OCI-M2 (cell line): ENCODE measurements at regions not wholly inside any gene's neighbourhood (a gene's known extent, or its start where the extent isn't known, plus 50 kb on each side); places are given as distances from the start of the nearest gene placed in this dataset.
"Not testable (repeated sequence)": the region's sequence is repeated elsewhere in the genome, so short reads cannot be mapped to it uniquely, and the experiment has no call there.

Experiments used
- DNase-seq: peaks from one replicate; lab custom pipeline; 2025; ENCODE audit not compliant: unreplicated experiment; lab: John Stamatoyannopoulos, UW

DNA sequence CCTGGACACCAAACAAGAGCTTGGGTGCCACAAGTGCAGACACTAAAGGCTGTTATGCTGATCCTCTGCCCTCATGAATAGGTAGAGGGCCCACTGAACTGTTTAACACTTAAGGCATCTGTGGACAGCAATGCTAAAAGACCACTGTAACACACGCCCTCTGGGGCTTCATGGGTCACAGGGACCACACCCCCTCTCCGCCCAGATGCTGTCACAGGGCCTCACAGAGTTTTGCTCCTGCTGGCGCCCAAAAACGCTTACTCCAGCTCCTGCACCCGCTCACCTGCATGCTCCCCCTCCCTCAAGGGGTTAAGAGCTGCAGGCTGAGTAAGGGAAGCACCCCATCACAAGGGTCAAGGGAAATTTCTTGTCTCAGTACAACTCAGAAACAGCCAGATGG, 141.8 kb upstream of the NUDT4 start:
- no peak for DNase-seq

DNA sequence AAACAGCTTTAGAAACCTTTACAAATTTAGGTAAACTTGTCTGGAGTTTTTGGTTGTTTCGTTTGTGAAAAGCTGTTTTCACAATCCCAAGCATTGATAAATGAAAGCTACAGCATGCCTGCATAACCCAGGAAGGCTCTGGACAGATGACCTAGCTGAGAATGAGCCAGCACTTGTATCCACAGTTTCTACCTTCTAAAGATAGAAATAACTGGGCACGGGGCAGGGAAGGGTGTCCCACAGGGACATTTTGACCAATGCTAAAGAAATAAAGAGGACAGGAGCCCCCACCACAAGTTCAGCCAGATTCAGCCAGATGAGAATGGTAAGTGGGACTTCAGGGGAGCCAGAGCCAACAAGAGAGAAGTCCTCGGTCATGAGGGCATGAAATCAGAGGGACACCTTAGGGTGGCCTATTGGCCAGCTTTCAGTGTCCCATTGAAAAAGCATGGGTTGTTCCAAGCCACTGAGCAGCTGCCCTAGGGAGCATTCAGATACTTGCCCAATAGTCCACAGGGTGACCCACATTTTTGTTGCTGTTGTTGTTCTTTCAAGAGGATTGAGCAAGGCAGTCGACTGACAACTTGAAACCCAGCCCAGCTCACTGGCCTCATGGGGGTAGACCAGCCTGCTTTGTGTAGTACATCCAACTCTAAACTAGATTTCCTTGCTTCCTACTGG, 140.3 kb upstream of the NUDT4 start:
- no peak for DNase-seq

DNA sequence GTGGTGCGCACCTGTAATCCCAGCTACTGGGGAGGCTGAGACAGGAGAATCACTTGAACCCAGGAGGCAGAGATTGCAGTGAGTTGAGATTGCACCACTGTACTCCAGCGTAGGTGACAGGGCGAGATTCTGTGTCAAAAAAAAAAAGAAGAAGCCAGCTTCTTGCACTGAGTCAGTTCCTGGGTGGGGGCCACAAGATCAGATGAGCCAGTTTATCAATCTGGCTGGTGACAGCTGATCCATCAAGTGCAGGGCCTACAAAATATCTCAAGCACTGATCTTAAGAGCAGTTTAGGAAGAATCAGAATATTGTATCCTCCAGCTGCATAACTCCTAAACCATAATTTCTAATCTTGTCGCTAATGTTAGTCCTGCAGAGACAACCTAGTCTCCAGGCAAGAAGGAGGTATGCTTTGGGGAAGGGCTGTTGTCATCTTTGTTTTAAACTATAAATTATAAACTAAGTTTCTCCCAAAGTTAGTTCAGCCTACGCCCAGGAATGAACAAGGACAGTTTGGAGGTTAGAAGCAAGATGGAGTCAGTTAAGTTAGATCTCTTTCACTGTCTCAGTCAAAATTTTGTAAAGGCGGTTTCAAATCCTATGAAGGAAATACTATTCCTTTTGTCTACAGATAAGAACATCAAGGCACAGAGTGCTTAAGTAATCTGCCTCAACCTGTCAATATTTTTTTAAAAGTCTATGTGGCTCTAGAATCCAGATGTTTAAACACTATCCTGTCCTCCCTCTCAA, 139.0 kb upstream of the NUDT4 start:
- DNase-seq, result not testable (repeated sequence)

DNA sequence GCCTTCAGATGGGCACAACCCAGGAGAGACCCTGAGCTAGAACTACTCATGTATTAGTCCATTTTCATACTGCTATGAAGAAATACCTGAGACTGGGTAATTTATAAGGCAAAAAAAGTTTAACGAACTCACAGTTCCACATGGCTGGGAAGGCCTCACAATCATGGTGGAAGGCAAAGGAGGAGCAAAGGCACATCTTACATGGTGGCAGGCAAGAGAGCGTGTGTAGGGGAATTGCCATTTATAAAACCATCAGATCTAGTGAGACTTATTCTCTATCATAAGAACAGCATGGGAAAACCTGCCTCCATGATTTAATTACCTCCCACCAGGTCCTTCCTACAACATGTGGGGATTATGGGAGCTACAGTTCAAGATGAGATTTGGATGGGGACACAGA, 137.9 kb upstream of the NUDT4 start:
- DNase-seq, result not testable (repeated sequence)

DNA sequence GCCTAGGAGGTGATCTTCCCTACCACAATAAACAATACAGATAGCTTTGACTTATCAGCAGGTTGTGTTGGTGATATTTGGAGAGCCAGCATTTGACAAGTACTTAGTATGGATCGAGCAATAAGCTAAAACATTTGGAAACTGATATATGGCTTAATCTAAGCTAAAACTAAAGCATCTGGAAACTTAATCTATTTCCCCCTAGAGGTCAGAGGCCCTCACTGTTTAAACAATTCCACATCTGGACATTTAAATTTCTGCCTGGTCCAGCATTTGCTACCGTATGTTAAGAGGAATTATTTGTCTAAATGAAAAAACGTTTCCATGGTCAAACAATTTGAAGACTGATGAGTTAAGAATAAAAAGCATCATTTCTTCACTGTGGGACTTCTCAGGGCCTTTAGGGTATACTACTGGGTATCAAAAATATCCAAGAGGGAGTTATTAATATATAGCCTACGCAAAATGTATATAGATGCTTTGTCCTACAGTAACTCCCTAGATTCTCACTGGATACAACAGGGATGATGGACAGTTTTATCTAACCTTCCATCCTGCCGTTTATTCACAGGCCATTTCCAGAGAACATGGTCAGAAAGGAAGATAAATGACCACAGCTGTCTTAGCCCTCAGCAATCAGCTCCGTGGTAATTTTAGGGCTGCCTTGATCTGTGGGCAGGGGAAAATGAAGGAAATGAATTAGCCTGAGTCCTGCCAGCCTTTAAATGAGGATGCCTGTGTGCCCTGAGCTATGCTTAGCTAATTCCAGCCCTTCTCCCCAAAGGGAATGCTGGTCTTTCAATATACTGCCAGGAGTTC, 135.4 kb upstream of the NUDT4 start:
- DNase-seq, result no peak

DNA sequence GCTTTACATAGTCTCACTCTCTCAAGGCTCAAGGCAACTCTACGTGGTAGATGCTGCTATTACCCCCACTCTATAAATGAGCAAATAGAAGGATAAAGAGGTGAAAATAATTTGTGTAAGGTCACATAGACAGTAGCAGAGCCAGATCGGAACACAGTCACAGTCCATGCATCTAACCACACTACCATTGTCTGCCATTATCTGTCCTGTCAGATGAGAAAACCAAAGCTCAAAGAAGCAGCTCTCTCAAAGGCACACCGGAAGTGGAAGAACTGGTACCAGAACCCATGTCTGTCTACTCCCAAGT, 134.4 kb upstream of the NUDT4 start:
- DNase-seq, result no peak

DNA sequence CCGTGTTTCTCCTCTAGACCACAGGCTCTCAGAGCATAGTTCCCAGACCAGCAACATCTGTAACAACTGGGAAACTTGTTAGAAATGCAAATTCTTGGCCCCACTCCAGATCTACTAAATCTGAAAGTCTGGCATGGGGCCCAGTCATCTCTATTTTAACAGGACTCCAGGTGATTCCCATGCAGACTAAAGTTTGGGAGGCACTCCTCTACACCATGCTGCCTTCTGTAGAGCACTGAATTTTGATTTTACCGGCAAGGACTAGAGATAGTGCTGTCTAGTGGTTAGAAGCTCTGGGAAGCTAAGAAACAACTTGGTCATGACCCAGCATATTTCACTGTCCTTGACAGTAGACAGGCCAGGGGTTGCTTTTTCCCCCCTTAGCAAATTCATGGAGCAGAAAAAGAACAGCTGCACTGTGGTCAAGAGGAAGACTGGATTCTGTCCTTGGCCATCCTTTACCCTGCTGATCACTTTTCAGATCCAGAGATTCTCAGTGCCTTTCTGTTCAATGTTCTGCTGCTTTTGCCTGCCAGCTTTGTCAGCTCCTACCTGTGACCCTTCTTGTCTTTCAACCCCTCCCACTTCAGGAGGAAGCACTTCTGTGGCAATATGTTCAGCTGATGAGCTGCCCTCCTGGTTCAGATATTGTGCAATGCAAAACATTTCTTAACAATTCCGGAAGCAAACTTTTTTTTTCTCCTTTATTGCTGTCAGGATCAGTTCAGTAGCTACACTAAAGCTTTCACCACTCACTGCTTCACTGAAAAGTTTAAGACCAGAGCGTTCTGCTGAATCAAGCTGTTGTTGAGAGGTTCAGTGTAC, 133.8 kb upstream of the NUDT4 start:
- no peak for DNase-seq

DNA sequence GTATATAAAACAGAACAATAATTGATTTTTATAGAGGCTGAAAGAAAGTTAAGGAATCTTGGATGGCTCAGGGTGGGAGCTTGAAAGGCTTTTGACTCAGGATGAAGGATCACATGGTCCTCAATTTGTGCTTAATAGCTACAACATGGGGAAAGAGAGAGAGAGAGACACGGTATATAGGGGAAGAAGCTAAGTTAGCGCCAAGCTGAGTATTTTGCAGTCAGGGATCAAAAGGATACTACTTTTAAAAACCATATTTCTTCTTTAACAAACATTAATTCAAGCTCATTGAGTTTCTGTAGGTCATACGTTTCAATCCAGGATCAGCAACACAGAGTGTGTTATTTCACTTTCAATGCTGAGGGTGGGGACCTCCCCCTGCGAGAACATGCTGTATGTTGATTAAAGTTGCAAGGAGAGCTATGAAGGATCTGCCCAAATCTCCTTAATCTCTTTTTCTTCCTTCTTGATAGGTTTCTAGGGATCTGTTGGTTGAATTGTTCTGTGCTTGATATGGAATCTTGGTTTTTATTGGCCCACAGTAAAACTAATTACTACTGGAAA, 133.1 kb upstream of the NUDT4 start:
- DNase-seq, result no peak

DNA sequence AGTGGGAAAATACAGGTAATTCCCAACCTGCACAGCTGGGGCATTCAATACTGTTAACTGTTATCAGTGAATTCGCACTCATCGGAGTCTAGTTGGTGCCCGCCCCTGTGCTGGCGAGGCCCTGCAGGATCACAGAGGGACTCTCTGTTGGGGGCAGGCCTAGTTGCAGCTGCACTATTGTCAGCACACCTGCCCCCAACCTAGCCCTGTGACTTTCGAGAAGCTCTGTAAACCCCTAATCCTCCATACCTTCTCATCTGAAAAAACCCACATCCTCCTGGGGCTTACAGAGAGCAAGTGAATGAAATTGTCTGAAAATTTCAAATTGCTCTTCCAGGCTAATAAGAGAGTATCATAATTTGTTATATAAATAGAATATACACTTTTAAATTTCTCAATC, 132.2 kb upstream of the NUDT4 start:
- no peak for DNase-seq

DNA sequence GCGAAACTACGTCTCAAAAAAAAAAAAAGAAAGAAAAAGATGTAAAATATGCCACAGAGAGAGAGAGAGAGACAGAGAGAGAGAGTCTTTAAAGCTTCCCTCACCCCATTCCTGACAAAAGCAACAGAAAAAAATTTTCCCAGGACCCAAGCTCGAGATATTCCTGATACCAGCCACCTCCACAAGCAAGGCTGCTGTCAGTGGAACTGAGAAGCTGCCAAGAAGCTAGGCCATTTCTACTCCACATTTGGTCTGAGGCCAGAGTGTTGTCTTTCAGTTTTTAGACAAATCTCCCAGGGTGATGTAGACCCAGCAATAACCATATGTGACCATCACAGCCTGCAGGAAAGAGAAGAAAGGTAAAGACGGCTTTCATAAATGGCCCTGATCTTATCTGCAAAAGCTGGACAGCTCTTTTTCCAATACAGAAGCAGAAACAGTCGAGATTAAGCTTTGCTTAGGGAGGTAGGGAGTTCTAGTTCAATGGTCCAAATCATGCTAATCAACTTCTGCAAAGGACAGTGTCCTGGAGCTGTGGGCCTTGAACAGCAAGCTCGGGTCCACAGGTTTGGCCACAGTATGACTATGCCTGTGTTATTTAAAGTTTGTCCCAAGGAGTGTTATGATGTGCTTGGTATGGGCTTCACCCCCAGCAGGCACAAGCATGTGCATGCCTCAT, 130.3 kb upstream of the NUDT4 start:
- no peak for DNase-seq

DNA sequence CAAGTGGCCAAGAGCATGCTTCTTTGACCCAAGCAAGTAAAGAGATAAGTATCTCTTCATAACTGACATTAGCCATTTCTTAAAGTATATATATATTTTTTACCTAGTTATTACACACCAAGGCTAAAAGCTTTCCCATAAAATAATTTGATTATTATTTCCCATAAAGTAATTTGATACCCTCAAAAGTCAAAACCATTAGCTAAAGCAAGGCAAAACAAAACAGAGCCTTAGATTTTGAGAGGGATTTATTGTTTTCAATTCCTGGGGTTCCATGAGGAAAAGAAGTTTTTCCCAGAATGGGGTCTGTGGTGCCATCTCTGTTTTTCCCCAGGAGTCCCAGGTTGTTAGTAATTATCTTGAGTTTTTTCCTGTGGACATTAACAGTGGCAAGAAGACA, 125.5 kb upstream of the NUDT4 start:
- DNase-seq, result no peak

DNA sequence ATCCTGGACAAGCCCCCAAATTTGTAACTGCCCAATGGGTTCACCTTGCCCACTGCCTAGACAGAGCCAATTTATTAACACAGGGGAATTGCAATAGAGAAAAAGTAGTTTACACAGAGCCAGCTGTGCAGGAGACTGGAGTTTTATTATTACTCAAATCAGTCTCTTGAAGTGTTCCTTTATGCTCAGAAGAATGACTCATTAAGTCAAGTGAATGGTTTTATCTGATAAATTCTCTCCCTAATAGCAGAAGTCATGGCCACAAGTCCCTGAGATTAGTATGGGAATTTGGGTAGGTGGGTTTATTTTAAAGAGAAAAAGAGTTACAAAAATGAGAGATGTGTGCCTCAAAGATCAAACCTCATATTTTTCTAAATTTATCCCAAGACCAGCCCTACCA, 122.8 kb upstream of the NUDT4 start:
- no peak for DNase-seq

DNA sequence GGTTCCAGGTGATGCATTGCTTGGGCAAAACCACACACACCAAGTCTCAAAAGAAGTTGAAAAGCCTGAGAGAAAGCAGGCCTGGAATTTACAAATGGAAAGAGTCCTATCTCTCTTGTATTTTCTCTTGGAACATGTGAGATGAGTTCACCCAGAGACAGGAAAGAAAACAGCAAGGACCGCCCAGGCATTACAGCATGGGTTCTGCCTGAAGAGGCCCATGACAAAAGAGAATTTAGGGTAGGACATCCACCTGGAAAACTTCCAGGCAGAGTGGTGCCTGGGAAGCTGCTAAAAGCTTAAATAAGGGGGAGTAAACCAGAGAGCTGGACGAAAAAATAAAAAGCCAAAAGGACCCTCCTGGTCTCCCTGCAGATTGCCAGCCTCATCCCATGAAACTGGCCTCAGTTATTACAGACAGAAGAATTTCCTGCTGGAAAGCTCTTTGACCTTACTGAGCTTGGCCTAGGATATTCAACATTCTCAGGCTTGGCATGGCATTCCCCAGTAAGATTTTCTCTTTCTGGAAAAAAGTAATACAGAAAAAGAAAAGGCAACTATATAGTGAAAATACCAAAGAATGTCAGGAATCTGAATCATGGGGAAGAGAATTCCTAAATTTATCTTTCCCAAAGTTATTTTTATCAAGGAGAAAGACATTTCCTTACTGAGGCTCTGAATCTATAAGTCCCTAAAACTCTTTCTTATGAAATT, 121.3 kb upstream of the NUDT4 start:
- no peak for DNase-seq

DNA sequence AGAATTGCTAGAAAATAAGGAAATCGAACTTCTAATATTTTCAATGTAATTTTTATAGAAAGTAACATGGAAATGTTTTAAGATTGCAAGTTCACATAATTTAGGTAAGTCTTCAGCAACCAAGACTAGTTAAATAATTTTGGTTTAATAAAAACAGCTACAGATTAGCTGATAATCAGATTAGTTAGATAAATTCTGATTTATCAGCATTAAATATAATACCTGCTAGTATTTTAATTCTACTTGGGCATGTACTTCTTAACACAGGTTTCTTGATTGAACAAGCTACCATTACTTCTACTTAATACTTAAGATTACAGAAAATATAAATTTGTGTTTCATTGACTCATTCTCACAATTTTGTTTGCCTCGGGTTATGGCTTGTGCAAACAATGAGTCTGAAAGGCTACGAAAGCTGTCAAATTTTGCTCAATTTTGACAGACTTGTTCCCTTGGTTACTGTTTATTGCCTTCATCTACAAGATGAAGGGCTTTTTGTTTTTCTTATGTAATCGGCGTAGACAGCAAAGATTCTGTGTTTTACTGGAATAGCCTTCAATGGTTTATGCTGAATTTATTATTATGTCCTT, 116.1 kb upstream of the NUDT4 start:
- DNase-seq, result no peak

DNA sequence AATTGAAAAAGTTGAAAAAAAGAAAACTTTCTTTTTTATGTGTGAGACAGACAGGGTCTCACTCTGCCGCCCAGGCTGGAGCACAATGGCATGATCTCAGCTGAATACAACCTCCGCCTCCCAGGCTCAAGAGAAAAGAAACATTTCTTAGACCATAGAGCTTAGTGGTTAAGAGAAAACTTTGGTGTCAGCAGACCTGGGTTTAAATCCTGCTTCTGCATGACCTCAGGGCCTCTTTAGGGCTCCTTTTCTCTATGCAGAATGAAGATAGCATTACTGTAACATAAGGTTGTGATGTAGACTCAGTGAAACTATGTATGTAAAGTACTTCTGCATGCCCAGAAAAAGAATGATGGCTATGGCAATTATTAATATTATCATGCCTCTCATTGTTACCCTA, 104.7 kb upstream of the NUDT4 start:
- DNase-seq, result no peak

DNA sequence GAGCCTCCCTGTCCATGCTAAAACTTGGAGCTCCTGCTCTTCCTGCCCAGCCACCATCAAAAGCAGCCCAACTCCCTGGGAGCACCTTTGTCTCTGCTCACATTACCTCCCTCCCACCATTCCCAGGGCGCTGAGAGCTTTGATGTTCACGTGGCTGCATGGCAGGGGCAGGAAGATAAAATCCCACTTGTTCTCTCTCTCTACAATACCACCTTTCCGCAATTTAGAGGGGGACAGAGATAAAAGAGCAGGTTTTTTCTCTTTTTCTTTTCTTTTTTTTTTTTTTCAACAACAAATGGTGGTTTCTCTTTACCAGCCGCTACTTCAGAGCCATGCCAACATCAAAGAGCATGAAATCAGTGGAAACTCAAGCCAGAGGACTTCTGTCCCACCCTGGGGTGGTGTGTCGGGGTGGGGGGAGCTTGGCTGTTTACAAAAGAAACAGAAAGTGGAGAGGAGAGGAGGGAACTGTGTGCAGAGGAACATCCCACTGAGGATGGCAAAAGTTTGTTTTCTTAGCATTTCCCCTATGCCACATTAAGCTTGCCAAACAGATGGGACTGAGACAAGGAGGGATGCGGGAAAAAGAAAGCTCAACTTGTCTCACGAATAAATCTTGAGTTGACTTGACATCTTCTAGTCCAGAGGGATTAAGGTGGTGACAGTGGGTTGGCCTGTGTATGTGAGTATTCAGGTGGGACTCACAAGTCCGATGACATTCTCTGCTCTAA, 103.7 kb upstream of the NUDT4 start:
- no peak for DNase-seq

DNA sequence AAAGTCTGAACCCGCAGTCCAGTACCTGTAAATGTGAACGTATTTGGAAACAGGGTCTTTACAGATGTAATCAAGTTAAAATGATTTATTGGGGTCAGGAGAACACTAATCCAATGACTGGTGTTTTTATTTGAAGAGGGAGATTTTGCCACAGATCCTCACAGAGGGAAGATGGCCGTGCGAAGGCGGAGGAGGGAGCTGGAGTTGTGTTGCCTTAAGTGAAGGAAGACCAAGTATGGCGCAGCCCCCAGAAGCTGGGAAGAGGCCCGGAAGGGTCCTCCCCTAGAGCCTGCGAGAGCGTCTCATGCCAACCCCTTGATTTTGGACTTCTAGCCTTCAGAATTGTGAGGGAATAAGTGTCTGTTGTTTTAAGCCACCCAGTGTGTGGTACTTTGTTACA, 102.8 kb upstream of the NUDT4 start:
- no peak for DNase-seq

DNA sequence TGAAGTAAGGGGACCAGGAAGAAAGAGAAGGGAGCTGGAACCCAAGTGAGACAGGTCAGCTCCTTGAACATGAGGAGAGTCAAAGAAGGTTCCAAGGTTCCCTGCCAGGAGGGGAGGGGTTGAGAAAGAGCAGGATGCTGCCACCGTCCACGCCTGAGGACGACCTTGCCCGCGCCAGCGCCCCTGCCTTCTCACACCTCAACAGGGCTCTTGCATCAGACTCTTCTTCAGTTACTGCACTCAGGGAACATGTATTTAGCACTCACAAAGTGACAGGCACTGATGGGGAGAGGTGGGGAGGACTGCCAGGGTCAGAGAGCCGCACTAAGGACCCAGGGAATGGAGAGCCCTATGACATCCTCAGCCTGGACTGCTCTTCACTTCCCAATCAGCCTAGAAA, 102.1 kb upstream of the NUDT4 start:
- DNase-seq, result no peak
